ENCODE measurements at regions not wholly inside any gene's neighbourhood (a gene's known extent, or its start where the extent isn't known, plus 50 kb on each side); places are given as distances from the start of the nearest gene placed in this dataset.
"Not testable (repeated sequence)": the region's sequence is repeated elsewhere in the genome, so short reads cannot be mapped to it uniquely, and the experiment has no call there.

DNA sequence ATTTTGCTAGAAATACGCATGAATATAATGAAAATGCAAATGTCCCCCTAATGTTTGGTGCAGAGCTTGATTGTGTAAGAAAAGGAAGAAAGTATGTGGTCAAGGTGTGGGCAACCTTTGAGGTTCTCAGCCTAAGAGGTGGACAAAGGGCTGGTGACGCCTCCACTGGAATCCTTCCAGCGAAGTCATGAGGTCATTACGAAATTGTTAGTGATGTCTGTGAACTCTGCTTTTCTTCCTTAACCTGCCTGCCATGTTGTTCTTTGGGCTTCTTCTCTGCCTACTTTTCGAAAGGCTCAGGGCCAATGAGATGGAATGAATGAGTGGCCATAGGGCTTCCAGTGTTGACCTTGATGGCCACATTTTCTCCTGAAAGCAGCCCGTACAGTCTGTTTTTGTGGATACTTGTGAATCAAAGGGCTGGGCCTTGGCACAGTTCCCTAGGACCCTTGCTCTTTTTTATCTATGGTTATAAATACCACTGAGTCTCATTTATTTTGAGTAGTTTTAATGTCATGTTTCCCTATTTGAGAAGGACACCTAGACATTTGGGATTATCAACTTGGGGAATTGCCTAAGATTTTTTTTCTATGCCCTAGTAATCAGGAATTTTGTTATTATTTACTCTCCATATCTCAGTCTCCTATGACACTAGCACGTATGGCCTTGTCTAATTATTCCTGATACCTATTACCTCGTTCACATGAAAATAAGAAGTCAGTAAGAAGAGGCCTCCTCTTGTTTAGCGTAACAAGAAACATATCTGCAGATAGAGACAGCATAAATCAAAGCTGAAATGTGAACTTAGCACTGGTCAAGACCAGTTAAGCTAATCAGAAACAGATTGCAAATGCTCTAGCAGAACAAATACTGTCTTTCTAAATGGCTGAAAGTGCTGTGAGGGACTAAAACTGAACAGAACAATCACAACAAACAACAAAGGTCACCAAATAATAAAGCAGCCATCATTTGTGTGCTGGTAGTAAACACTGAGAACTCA lies 334.6 kb downstream of the BCL2L11 start:
- H3K4me1 Mint-ChIP-seq; H3K36me3 Mint-ChIP-seq (ENCODE audit: low read depth); intact Hi-C loops (cut with micrococcal nuclease); H3K4me3 Mint-ChIP-seq; H3K9me3 Mint-ChIP-seq; H3K27me3 Mint-ChIP-seq; DNase-seq: not testable (repeated sequence)
- H3K27ac Mint-ChIP-seq = peak overlapping the region; percentile 65

- DNase-seq = peak; percentile 52
- H3K4me3 Mint-ChIP-seq; H3K9me3 Mint-ChIP-seq; intact Hi-C loops (cut with micrococcal nuclease); H3K27ac Mint-ChIP-seq; H3K27me3 Mint-ChIP-seq: not testable (repeated sequence)
- H3K4me1 Mint-ChIP-seq = peaks cover 12% of the 10 kb centered on the region
- H3K36me3 Mint-ChIP-seq (ENCODE audit: low read depth) = peaks cover 14% of the 10 kb centered on the region
Measured at GRCh38 chr2:111457191-111457590, 336.5 kb downstream of the BCL2L11 start.

DNA sequence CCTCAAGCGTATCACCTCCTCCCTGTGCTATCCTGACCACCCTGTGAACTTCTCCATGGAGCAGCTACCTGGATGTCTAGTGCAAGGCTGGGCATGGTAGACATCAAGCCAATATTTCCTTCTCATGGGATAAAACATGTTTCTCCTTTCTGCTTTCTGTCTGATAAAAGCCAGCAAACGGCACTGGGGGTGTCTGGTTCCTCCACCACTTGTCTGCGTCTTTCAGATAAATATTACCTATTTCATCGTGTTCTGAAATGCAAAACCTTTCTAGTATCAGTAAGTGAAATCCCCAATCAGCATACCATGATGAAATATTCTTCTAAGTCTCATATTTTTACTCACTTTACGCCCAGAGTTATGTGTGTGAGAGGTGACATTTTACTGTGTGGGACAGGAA lies 340.2 kb downstream of the BCL2L11 start:
- DNase-seq; H3K36me3 Mint-ChIP-seq (ENCODE audit: low read depth); H3K27me3 Mint-ChIP-seq; H3K9me3 Mint-ChIP-seq; intact Hi-C loops (cut with micrococcal nuclease): not testable (repeated sequence)
- peak overlapping the region; percentile 12 for H3K4me3 Mint-ChIP-seq
- peak overlapping the region; percentile 20 for H3K27ac Mint-ChIP-seq
- peaks cover 10% of the 10 kb centered on the region for H3K4me1 Mint-ChIP-seq

GRCh38 chr2:111461831-111462230 lies 341.1 kb downstream of the BCL2L11 start:
- Mint-ChIP-seq H3K27ac (peak overlapping the region; percentile 51), H3K4me1 (peaks cover 13% of the 10 kb centered on the region)
- intact Hi-C loops (cut with micrococcal nuclease); H3K9me3 Mint-ChIP-seq; DNase-seq; H3K36me3 Mint-ChIP-seq (ENCODE audit: low read depth); H3K27me3 Mint-ChIP-seq; H3K4me3 Mint-ChIP-seq: not testable (repeated sequence)

DNA sequence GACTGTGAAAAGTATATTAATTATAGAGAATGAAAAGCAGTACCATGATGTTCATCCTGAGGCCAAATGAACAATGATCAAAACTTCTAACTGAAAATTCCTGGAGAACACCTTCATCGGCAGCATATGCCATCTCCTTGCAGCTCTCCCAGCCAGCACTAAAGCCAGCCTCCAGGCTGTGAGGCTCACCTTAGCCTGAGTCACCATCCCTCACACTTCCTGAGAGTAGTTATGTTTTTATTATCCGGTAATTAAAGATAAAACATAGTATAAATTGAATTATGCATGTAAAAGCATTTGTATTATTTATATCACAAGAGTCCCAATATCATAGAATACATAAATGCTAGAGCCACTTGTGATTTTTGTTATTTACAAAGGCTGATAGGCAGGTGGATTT lies 341.9 kb downstream of the BCL2L11 start:
- H3K9me3 Mint-ChIP-seq; H3K4me3 Mint-ChIP-seq; H3K27me3 Mint-ChIP-seq; intact Hi-C loops (cut with micrococcal nuclease); DNase-seq: not testable (repeated sequence)
- Mint-ChIP-seq H3K36me3 (ENCODE audit: low read depth) (peaks cover 11% of the 10 kb centered on the region), H3K4me1 (peaks cover 15% of the 10 kb centered on the region), H3K27ac (peak overlapping the region; percentile 34)

DNA sequence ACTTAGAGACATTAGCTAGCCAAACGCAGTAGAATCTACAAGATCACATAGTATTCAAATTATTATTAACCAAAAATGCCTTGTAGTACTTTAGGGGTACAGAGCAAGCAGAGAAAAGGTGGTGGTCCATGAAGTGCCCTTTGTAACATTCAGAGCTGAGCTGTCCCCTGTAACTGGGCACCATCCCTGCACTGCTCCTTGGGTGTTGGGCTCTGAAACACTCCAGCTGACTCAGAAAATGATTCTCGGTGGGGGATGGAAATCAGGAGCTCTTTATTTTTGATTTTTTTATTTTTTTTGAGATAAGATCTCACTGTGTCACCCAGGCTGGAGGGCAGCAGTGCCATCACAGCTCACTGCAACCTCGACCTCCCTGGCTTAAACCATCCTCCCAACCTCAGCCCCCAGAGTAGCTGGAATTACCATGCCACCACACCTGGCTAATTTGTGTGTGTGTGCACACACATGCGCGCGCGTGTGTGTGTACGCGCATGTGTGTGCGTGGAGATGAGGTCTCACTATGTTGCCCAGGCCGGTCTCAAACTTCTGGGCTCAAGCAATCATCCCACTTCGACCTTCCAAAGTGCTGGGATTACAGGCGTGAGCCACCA lies 342.6 kb downstream of the BCL2L11 start:
- H3K27me3 Mint-ChIP-seq; intact Hi-C loops (cut with micrococcal nuclease); H3K9me3 Mint-ChIP-seq; H3K36me3 Mint-ChIP-seq (ENCODE audit: low read depth): not testable (repeated sequence)
- Mint-ChIP-seq H3K27ac (peak overlapping the region; percentile 82), H3K4me3 (peak overlapping the region; percentile 28), H3K4me1 (peaks cover 15% of the 10 kb centered on the region)
- peak; percentile 69 for DNase-seq

DNA sequence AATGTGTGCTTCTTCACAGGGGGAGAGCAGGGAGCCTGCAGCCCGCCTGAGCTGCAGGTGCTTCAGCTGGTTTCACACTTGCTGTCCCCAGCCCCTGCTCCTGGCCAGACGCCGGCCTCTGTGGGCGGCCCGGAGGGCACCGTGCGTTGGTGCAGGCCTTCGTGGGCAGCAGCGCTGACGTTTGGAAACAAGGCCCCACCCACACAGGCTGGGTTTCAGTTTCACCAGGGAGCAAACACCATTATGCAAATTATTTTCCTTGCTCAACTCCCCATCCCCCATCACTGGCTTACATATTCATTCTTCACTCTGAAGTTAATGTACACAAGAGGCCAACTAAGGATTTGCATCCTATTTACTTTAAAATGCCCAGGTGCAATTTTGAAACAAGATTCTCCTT lies 343.2 kb downstream of the BCL2L11 start:
- H3K27me3 Mint-ChIP-seq; intact Hi-C loops (cut with micrococcal nuclease); H3K36me3 Mint-ChIP-seq (ENCODE audit: low read depth); H3K4me3 Mint-ChIP-seq; H3K9me3 Mint-ChIP-seq: not testable (repeated sequence)
- peak; percentile 87 for DNase-seq
- Mint-ChIP-seq H3K27ac (peak overlapping the region; percentile 82), H3K4me1 (peaks cover 15% of the 10 kb centered on the region)

DNA sequence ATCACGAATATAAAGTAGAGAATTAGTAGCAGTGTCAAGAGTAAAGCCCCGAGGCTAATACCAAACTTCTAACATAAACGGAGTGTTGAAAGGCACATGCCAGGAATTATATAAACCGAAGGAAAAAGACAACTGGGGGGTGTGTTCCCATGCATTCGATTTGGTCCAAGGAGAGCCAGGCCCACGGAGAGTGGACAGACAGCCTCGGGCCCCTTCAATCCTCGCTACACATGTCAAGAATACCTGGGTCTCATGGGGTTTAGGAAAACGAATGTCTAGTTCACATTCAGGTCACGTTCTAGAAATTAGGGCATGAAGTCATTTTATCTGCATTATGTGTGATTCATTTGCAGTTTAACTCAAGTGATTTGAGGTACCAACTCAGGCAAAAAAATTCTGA lies 343.7 kb downstream of the BCL2L11 start:
- H3K27ac Mint-ChIP-seq = peak overlapping the region; percentile 48
- peaks cover 15% of the 10 kb centered on the region for H3K4me1 Mint-ChIP-seq
- peaks cover 11% of the 10 kb centered on the region for H3K36me3 Mint-ChIP-seq (ENCODE audit: low read depth)

DNA sequence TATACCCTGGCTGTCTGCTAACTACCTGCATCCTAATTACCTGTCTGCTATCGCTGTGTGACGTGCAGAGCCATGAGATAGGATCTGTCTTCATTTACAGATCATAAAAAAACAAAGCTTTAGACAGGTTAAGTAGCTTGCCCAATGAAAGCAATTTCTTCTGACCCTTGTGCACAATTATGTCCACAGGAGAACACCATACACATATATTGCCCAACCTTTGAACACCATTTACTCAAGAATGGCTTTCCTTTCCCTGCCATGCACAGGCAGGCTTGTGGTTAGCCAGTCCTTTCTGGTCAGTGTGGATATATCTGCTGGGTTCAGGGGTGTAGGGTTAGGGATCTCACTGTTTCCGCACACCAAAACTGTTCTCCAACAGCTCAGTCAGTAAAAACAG lies 344.8 kb downstream of the BCL2L11 start:
- DNase-seq; H3K27me3 Mint-ChIP-seq; H3K27ac Mint-ChIP-seq; intact Hi-C loops (cut with micrococcal nuclease); H3K4me3 Mint-ChIP-seq; H3K9me3 Mint-ChIP-seq: not testable (repeated sequence)
- Mint-ChIP-seq H3K36me3 (ENCODE audit: low read depth) (peaks cover 15% of the 10 kb centered on the region), H3K4me1 (peaks cover 19% of the 10 kb centered on the region)

More for the DNA sequence above, 343.7 kb downstream of the BCL2L11 start:
- H3K4me3 Mint-ChIP-seq; H3K27me3 Mint-ChIP-seq; intact Hi-C loops (cut with micrococcal nuclease); DNase-seq; H3K9me3 Mint-ChIP-seq: not testable (repeated sequence)

- Mint-ChIP-seq H3K4me1 (peaks cover 18% of the 10 kb centered on the region), H3K27ac (peak overlapping the region; percentile 87), H3K4me3 (peak overlapping the region; percentile 49), H3K36me3 (ENCODE audit: low read depth) (peaks cover 11% of the 10 kb centered on the region)
- H3K27me3 Mint-ChIP-seq; DNase-seq; H3K9me3 Mint-ChIP-seq; intact Hi-C loops (cut with micrococcal nuclease): not testable (repeated sequence)
Measured at GRCh38 chr2:111466744-111467143, 346.0 kb downstream of the BCL2L11 start.

- H3K9me3 Mint-ChIP-seq, DNase-seq, H3K27ac Mint-ChIP-seq, H3K27me3 Mint-ChIP-seq, H3K4me3 Mint-ChIP-seq: not testable (repeated sequence)
- intact Hi-C loops (cut with micrococcal nuclease) = loop anchor here (10.0 kb wide), 1 partner anchor 356 kb away; no protein-coding TSS in a partner anchor
- H3K36me3 Mint-ChIP-seq (ENCODE audit: low read depth) = peaks cover 26% of the 10 kb centered on the region
- H3K4me1 Mint-ChIP-seq = peaks cover 26% of the 10 kb centered on the region
Measured at GRCh38 chr2:111470924-111471323, 350.2 kb downstream of the BCL2L11 start.

- intact Hi-C loops (cut with micrococcal nuclease) = loop anchor here (10.0 kb wide), 1 partner anchor 357 kb away; no protein-coding TSS in a partner anchor
- not testable (repeated sequence) for H3K4me3 Mint-ChIP-seq, H3K9me3 Mint-ChIP-seq, H3K27ac Mint-ChIP-seq, DNase-seq, H3K27me3 Mint-ChIP-seq
- Mint-ChIP-seq H3K36me3 (ENCODE audit: low read depth) (peaks cover 26% of the 10 kb centered on the region), H3K4me1 (peaks cover 24% of the 10 kb centered on the region)
Measured at GRCh38 chr2:111471791-111472530, 351.2 kb downstream of the BCL2L11 start.

GRCh38 chr2:111472844-111473403 lies 352.2 kb downstream of the BCL2L11 start:
- not testable (repeated sequence) for H3K27me3 Mint-ChIP-seq, DNase-seq, H3K9me3 Mint-ChIP-seq
- H3K4me3 Mint-ChIP-seq = peak overlapping the region; percentile 15
- H3K27ac Mint-ChIP-seq = peak overlapping the region; percentile 87
- intact Hi-C loops (cut with micrococcal nuclease) = loop anchor here (10.0 kb wide), 1 partner anchor 358 kb away; no protein-coding TSS in a partner anchor
- H3K36me3 Mint-ChIP-seq (ENCODE audit: low read depth) = peaks cover 23% of the 10 kb centered on the region
- peaks cover 22% of the 10 kb centered on the region for H3K4me1 Mint-ChIP-seq
